NCI-H2171 treated with DMSO at 0.1 percent for 48 hours (cell line): ENCODE measurements at regions not wholly inside any gene's neighbourhood (a gene's known extent, or its start where the extent isn't known, plus 50 kb on each side); places are given as distances from the start of the nearest gene placed in this dataset.
"Not testable (repeated sequence)": the region's sequence is repeated elsewhere in the genome, so short reads cannot be mapped to it uniquely, and the experiment has no call there.

Experiments used
- DNase-seq: peaks from one replicate; lab custom pipeline; 2025; lab: John Stamatoyannopoulos, UW

- no peak for DNase-seq
Observed at GRCh38 chr22:27253108-27253902, 548.3 kb downstream of the MN1 start.

GRCh38 chr22:27254063-27254462 lies 547.5 kb downstream of the MN1 start:
- DNase-seq, result not testable (repeated sequence)

- no peak for DNase-seq
Observed at GRCh38 chr22:27255580-27255979, 546.0 kb downstream of the MN1 start.

GRCh38 chr22:27257987-27258386 lies 543.6 kb downstream of the MN1 start:
- DNase-seq, result no peak

- peak; percentile 39 for DNase-seq
Observed at GRCh38 chr22:27258616-27259172, 542.9 kb downstream of the MN1 start.

GRCh38 chr22:27259433-27259832 lies 542.1 kb downstream of the MN1 start:
- DNase-seq, result no peak

- peak; percentile 74 for DNase-seq
Observed at GRCh38 chr22:27260087-27260698, 541.4 kb downstream of the MN1 start.

- DNase-seq, result no peak
Observed at GRCh38 chr22:27262361-27262760, 539.2 kb downstream of the MN1 start.

- DNase-seq, result no peak
Observed at GRCh38 chr22:27264184-27264583, 537.4 kb downstream of the MN1 start.

- no peak for DNase-seq
Observed at GRCh38 chr22:27267145-27267544, 534.4 kb downstream of the MN1 start.

- peak; percentile 35 for DNase-seq
Observed at GRCh38 chr22:27269751-27270543, 531.6 kb downstream of the MN1 start.

GRCh38 chr22:27270818-27271510 lies 530.6 kb downstream of the MN1 start:
- peak; percentile 89 for DNase-seq

- peak; percentile 5 for DNase-seq
Observed at GRCh38 chr22:27273436-27273835, 528.1 kb downstream of the MN1 start.

- no peak for DNase-seq
Observed at GRCh38 chr22:27273853-27274252, 527.7 kb downstream of the MN1 start.

GRCh38 chr22:27274770-27275449 lies 526.6 kb downstream of the MN1 start:
- no peak for DNase-seq

GRCh38 chr22:27278946-27279345 lies 522.6 kb downstream of the MN1 start:
- DNase-seq, result no peak

GRCh38 chr22:27283240-27283639 lies 518.3 kb downstream of the MN1 start:
- DNase-seq, result no peak

GRCh38 chr22:27283714-27284113 lies 517.8 kb downstream of the MN1 start:
- DNase-seq, result no peak

- no peak for DNase-seq
Observed at GRCh38 chr22:27284324-27284723, 517.2 kb downstream of the MN1 start.

- DNase-seq, result no peak
Observed at GRCh38 chr22:27286711-27287110, 514.8 kb downstream of the MN1 start.

- no peak for DNase-seq
Observed at GRCh38 chr22:27292542-27293299, 508.8 kb downstream of the MN1 start.
